ENCODE measurements at regions not wholly inside any gene's neighbourhood (a gene's known extent, or its start where the extent isn't known, plus 50 kb on each side); places are given as distances from the start of the nearest gene placed in this dataset.
A peak's percentile ranks its signal among the peaks of the same experiment; 100 is the strongest.

DNA sequence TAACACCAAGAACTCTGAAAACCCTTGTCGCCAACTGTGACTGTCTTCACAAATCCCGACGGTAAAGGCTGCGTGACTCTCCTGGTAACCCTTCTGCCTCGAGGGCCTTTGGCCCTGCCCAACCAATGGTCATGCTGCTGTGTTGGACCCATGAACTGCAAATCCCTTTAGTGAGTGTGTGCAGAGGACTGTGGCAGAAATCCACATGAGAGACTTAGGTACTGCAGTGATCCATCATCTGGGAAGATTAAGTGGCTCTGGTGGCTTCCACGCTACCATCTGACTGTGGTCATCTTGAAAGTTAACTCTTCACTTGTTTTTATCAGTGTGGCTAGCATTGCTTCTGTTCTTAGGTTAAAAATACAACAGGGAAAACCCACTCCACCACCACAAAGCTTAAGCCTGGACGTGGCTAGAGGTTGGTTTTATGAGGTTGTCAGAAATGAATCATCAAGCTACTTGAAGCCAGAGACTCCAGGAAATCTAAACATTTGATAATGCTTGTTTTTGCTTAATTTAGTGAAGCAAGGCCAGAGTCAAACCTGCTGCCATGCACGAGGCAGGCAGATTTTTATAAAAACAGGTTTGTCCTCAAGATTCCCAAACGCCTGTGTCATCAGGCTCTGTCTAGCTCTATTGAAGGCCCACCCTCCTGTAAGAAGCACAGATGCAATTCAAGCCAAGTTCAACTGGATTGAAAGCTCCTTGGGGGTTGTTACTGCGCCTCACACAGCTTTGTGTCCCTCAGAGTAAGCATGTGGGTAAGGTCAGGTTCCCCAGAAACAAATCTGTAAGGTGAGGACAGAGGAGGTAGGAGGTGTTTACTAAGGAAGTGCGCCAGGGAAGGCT, 52.7 kb upstream of the ERCC6L2 start:
- no peak for DNase-seq

DNA sequence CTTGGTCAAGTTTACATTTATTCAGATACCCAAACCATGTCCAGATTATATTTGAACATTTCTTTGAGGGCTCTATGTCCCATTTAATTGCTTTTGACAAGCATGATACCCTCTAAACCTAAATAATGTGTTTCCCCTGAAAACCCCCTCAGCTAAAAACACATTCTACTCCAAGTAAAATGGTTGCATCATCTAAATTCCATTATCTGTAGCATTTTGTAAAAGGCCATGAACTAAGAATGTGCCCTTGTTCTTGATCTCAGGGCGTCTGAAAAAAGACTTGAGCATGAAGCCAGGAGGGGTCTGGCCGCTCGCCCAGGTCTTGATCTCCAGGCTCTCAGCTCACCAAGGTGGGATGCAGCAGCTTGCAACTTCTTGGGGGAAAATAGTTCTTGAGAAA, 53.5 kb upstream of the ERCC6L2 start:
- no peak for DNase-seq

DNA sequence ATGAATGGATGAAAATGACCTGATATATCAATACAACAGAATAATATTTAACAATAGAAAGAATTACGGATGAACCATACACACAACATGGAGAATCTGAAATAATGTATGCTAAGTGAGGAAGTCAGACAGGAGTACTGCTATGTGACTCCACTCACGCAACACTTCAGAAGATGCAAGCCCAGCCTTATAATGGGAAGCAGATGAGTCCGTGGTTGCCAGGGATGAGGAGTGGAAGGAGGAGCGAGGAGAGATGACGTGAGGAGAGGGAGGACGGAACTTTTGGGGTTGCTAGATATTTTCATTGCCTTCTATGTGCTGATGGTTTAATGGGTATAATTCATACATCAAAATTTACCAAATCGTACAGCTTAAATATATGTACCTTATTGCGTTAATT, 55.4 kb upstream of the ERCC6L2 start:
- DNase-seq, result no peak

GRCh38 chr9:95819636-95820035, 55.9 kb upstream of the ERCC6L2 start:
- DNase-seq, result no peak

- no peak for DNase-seq
These were observed 58.3 kb upstream of the ERCC6L2 start for GRCh38 chr9:95817205-95817604.

- no peak for DNase-seq
These were observed 58.8 kb upstream of the ERCC6L2 start for GRCh38 chr9:95816716-95817115.

- DNase-seq, result no peak
These were observed 59.5 kb upstream of the ERCC6L2 start for GRCh38 chr9:95815961-95816360.

DNA sequence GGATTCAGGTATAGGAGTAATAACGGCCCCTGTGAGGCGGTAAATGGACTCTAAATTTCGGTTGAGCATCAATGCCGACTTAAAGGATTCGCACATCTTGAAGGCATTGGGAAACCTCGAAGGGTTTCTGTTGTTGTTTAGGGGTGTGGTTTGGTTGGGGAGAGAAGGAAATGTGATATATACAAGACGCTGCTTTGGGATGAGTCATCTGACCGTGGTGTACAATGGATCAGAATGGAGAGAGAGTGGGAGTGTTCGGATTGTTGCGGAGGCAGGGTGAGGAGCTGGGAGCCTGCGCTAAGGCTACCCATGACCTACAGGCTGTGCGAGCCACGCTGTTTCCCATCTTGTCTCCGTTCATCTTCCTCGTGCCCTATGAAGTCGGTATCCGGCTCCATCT, 60.4 kb upstream of the ERCC6L2 start:
- DNase-seq, result no peak

- no peak for DNase-seq
These were observed 61.6 kb upstream of the ERCC6L2 start for GRCh38 chr9:95813923-95814322.

DNA sequence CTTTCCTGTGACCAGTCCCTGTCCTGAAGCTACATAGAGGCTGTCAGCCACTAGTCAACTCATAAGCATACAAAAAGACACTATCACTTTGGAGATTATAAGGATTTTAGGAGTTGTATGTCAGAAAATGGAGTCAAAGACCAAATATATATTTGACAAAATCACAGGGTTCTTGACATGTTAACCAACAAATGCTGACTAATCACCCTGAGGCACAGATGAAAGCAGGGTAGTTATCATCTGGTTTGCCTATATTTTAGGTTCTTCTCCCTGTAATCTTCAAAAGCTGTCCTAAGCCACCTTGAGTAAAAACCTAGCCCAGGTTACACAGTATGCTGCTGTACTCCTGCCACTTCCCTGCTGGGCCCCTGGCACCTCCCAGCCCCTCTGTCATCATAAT, 64.7 kb upstream of the ERCC6L2 start:
- DNase-seq, result no peak

DNA sequence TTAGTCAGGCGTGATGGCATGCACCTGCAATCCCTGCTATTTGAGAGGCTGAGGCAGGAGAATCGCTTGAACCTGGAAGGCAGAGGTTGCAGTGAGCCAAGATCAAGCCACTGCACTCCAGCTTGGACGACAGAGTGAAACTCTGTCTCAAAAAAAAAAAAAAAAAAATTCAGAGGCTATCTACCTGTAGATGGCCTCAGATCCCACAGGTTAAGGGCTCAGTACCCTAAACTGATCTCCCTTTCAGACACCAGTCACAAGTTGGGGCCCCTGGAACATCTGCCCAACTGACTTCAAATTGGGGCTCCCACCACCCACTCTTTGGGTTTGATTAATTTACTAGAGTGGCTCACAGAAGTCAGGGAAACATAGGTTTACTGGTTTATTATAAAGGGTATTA, 65.4 kb upstream of the ERCC6L2 start:
- DNase-seq, result no peak

DNA sequence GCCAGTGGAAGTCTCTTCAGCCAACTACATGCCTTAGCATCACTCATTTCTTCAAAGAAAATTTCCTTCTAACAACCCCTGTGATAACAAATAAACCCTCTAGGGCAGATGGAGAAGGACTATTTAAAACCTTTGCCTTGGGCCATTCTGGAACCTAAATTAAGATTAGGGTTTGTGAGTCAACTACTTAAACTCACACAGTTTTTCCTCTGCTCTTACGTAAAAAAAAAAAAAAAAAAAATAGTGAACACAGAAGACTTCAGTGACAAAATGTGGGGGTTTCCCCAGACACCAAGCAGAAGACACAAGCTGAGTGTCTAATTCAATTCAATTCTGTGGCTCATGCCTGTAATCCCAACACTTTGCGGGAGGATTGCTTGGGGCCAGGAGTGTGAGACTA, 65.8 kb upstream of the ERCC6L2 start:
- no peak for DNase-seq

- no peak for DNase-seq
These were observed 67.5 kb upstream of the ERCC6L2 start for GRCh38 chr9:95808011-95808410.

- no peak for DNase-seq
These were observed 68.1 kb upstream of the ERCC6L2 start for GRCh38 chr9:95807326-95807947.

- DNase-seq, result no peak
These were observed 72.3 kb upstream of the ERCC6L2 start for GRCh38 chr9:95803197-95803596.

GRCh38 chr9:95801797-95802196, 73.7 kb upstream of the ERCC6L2 start:
- DNase-seq, result no peak

GRCh38 chr9:95796029-95796428, 79.5 kb upstream of the ERCC6L2 start:
- DNase-seq, result peak; percentile 67

DNA sequence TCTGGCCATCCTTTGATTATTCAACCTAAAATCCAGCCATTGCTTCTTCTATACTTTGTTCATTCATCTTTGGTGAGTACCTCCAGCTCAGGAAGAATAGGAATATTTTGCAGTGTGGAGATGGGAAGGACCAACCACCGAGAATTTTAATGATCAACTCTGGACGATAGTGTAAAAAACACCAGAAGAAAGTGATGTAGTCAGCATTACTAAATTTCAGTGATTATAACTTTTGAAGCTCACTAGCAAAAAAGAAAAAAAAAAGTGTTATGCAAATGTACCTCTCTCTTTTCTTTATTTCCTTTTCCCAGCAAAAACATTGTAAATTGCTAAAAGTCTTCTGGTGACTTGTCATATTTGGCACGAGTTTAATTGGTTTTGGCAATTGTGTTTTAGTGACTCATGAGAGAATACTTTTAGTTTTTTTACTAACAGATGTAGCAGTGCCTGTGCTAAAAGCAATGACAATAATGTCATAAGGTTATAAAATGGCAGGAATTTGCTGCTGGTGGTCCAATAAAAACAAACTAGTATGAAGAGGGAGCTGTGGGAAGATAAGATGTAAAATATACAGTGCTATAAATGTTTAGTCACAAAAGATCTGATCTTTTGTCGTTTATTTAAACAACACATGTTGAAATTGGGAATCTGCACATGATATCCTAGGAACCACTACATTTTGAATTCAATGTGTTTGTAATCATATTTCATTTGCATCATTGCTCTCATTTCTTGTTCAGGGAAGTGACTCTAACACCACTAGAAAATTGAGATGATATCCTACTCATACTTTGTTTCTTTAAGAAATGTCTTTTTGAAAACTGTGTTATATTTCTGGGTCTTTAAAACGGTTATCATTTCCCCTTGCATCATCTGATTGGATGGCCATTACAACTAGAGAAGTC, 81.3 kb upstream of the ERCC6L2 start:
- DNase-seq, result no peak

DNA sequence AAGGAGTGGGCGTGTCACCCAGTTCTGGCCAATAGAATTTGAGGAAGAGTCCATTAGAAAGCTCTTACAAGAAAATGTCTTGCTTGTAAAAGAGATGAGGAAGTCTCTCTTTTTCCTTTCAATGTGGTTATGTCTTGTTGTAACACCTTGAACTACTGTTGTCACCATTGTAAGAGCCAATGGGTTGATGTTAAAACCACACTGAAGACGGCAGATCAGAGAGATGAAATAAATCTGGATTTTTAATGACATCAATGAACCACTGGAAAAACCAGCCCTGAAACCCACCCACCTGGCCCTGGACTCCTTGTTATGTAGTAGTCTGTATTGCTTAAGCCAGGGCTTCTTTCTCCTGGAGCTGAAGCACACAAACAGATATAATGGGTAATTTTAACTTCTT, 83.8 kb upstream of the ERCC6L2 start:
- DNase-seq, result no peak

DNA sequence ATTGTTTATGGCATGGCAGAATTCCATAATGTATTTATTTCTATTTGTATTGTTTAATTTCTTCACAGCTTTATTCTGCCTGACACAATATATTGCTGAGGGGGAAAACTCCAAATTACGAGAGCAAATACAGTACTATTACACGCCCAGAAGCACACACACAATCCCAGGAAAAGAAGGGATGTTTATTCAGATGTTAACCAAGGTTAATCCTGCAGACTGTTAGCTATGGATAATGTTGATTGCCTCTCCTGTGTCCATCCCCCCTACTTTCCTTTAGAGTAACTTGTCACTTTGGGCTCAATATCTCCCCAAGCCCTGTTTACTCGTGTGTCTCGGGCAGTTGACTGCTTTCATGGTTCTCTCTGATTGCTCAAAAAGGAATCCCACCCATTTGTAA, 84.2 kb upstream of the ERCC6L2 start:
- peak; percentile 48 for DNase-seq

DNA sequence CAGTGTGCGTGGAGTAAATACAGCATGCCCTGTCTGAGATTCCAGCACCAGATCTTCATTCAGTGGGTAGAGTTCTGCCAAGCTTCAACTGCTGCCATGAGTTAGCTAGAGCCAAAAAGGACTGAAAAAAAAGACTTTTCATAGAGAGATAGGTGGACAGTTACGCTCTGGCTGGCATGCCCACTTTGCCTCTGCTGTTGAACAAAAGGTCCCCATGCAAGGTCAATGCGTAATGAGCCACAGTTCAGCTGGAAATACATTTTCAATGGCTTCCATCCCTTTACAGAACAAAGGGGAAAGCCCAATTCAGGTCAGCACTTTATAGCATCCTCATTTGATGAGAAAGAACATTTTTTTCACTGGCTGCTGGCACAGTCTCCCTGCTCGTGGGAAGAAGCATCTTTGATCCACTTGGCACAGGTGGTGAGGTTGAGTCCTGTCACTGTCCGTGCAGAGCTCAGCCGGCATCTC, 86.9 kb upstream of the ERCC6L2 start:
- DNase-seq, result no peak

GRCh38 chr9:95788021-95788420, 87.5 kb upstream of the ERCC6L2 start:
- DNase-seq, result no peak

GRCh38 chr9:95785209-95785608, 90.3 kb upstream of the ERCC6L2 start:
- no peak for DNase-seq

GRCh38 chr9:95784318-95784717, 91.2 kb upstream of the ERCC6L2 start:
- DNase-seq, result no peak
